ENCODE measurements at regions not wholly inside any gene's neighbourhood (a gene's known extent, or its start where the extent isn't known, plus 50 kb on each side); places are given as distances from the start of the nearest gene placed in this dataset.
A peak's percentile ranks its signal among the peaks of the same experiment; 100 is the strongest.
"Not testable (repeated sequence)": the region's sequence is repeated elsewhere in the genome, so short reads cannot be mapped to it uniquely, and the experiment has no call there.

DNA sequence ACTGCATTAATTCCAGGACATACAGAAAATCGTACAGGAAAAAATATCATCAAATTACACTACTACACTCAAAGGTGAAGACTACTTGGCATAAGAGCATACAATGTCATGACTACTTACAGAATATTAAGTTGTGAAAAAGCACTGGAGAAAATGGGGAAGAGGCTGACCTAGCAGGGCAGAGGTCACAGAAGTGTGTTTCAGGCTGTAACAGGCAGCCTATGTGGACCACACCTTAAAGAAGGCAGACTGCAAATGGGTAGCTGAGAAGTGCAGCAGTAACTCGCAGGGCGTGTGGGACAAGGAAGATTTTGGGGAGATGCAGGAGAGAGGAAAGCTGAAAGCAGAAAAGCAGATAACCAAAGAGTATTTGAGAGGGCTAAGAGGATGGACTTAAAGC, 167.0 kb upstream of the PIK3R1 start:
- Histone ChIP-seq H3K36me3 (ENCODE audit: control insufficient read depth, insufficient read depth, low read length) (no peaks in the 10 kb centered on the region), H3K4me3 (ENCODE audit: low read depth, low read length) (no peak overlapping the region)
- no peak for DNase-seq (ENCODE audit: low read depth)

DNA sequence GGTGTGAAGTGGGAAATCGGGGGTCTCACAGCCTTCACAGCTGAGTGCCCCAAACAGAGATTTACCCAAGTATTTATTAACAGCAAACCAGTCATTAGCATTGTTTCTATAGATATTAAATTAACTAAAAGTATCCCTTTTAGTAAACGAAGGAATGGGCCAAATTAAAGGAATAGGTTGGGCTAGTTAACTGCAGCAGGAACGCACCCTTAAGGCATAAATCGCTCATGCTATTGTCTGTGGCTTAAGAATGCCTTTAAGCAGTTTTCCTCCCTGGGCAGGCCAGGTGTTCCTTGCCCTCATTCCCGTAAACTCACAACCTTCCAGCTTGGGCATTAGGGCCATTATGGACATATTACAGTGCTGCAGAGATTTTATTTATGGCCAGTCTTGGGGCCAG, 167.5 kb upstream of the PIK3R1 start:
- not testable (repeated sequence) for H3K36me3 ChIP-seq (ENCODE audit: control insufficient read depth, insufficient read depth, low read length); H3K4me3 ChIP-seq (ENCODE audit: low read depth, low read length); DNase-seq (ENCODE audit: low read depth); H3K27me3 ChIP-seq (ENCODE audit: control insufficient read depth, insufficient read depth, low read length)

More for the DNA sequence above, 167.0 kb upstream of the PIK3R1 start:
- TF ChIP-seq, protein P1, sequence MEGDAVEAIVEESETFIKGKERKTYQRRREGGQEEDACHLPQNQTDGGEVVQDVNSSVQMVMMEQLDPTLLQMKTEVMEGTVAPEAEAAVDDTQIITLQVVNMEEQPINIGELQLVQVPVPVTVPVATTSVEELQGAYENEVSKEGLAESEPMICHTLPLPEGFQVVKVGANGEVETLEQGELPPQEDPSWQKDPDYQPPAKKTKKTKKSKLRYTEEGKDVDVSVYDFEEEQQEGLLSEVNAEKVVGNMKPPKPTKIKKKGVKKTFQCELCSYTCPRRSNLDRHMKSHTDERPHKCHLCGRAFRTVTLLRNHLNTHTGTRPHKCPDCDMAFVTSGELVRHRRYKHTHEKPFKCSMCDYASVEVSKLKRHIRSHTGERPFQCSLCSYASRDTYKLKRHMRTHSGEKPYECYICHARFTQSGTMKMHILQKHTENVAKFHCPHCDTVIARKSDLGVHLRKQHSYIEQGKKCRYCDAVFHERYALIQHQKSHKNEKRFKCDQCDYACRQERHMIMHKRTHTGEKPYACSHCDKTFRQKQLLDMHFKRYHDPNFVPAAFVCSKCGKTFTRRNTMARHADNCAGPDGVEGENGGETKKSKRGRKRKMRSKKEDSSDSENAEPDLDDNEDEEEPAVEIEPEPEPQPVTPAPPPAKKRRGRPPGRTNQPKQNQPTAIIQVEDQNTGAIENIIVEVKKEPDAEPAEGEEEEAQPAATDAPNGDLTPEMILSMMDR (IDR thresholded peaks at IDR 0.05; ENCODE audit: insufficient read depth, low read length, poor library complexity, severe bottlenecking), result no peak
- H3K27me3 ChIP-seq (ENCODE audit: control insufficient read depth, insufficient read depth, low read length), result no peaks in the 10 kb centered on the region

DNA sequence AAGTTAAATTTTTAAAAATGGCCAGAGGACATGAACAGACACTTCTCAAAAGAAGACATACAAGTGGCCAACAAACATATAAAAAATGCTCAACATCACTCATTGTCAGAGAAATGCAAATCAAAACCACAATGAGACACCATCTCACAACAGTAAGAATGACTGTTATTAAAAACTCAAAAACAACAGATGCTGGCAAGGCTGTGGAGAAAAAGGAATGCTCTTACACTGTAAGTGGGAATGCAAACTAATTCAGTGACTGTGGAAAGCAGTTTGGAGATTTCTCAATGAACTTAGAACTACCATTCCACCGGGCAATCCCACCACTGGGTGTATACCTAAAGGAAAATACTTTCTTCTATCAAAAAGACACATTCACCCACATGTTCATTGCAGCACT, 168.5 kb upstream of the PIK3R1 start:
- no peaks in the 10 kb centered on the region for H3K36me3 ChIP-seq (ENCODE audit: control insufficient read depth, insufficient read depth, low read length)
- TF ChIP-seq, protein P1 (IDR thresholded peaks at IDR 0.05; ENCODE audit: insufficient read depth, low read length, poor library complexity, severe bottlenecking), result no peak
- H3K4me3 ChIP-seq (ENCODE audit: low read depth, low read length), result no peak overlapping the region
- H3K27me3 ChIP-seq (ENCODE audit: control insufficient read depth, insufficient read depth, low read length), result no peaks in the 10 kb centered on the region
- DNase-seq (ENCODE audit: low read depth), result no peak

DNA sequence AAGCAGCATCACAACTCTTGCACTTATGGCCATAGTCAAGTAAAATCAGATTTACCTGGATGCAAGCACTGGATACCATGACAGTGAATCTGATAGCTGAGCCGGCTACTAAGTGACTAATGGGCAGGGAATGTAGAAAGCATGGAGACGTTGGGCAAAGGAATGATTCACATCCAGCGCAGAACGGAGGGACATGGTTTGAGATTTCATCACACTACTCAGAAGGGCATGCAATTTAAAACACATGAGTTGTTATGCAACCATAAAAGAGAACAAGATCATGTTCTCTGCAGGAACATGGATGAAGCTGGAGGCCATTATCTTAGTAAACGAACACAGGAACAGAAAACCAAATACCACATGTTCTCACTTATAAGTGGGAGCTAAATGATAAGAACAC, 169.1 kb upstream of the PIK3R1 start:
- Histone ChIP-seq H3K36me3 (ENCODE audit: control insufficient read depth, insufficient read depth, low read length) (no peaks in the 10 kb centered on the region), H3K27me3 (ENCODE audit: control insufficient read depth, insufficient read depth, low read length) (no peaks in the 10 kb centered on the region), H3K4me3 (ENCODE audit: low read depth, low read length) (no peak overlapping the region)
- peak; percentile 96 for DNase-seq (ENCODE audit: low read depth)
- TF ChIP-seq, protein P1 (IDR thresholded peaks at IDR 0.05; ENCODE audit: insufficient read depth, low read length, poor library complexity, severe bottlenecking), result no peak

DNA sequence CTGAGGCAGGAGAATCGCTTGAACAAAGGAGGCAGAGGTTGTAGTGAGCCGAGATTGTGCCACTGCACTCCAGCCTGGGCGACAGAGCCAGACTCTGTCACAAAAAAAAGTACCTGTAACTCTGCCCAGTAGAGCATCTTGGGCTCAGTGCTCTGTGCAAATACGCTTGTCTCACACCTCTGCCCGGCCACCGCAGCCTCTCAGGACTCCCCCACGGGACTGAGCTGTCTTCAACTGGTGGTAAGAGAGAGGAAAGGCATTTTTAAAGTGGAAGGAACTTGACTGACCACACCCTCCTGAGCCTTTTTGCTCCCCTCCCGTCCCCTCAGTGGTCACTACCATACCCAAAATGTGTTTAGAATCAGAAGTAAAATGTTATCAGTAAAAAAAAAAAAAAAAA, 174.3 kb upstream of the PIK3R1 start:
- Histone ChIP-seq H3K36me3 (ENCODE audit: control insufficient read depth, insufficient read depth, low read length) (no peaks in the 10 kb centered on the region), H3K27me3 (ENCODE audit: control insufficient read depth, insufficient read depth, low read length) (no peaks in the 10 kb centered on the region), H3K4me3 (ENCODE audit: low read depth, low read length) (no peak overlapping the region)
- TF ChIP-seq, protein P1 (IDR thresholded peaks at IDR 0.05; ENCODE audit: insufficient read depth, low read length, poor library complexity, severe bottlenecking), result no peak
- DNase-seq (ENCODE audit: low read depth), result no peak

DNA sequence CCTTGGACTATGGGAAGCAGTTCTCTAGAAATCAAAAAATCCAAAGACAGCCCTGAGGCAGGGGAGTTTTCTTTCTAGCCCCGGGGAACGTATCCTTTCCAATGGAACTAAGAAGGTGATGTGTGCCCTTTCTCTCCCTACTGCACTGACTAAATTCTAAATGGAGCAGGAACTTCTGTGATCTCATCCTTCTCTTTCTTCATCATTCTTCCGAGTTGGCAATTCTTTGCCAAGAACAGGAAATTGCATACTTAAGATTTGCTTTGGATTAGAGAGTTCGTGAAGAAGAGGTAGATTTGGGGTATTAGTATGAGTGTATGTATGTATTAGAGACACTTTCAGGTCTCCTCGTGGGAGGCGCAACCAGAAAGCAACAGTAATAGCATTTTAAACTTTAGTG, 178.0 kb upstream of the PIK3R1 start:
- Histone ChIP-seq H3K36me3 (ENCODE audit: control insufficient read depth, insufficient read depth, low read length) (no peaks in the 10 kb centered on the region), H3K4me3 (ENCODE audit: low read depth, low read length) (no peak overlapping the region), H3K27me3 (ENCODE audit: control insufficient read depth, insufficient read depth, low read length) (no peaks in the 10 kb centered on the region)
- TF ChIP-seq, protein P1 (IDR thresholded peaks at IDR 0.05; ENCODE audit: insufficient read depth, low read length, poor library complexity, severe bottlenecking), result no peak
- DNase-seq (ENCODE audit: low read depth), result no peak

Data from kidney epithelial cell (primary cell).